HG03103 (cell line): ENCODE measurements at regions not wholly inside any gene's neighbourhood (a gene's known extent, or its start where the extent isn't known, plus 50 kb on each side); places are given as distances from the start of the nearest gene placed in this dataset.
"Not testable (repeated sequence)": the region's sequence is repeated elsewhere in the genome, so short reads cannot be mapped to it uniquely, and the experiment has no call there.

Experiments
- ATAC-seq: cut with Tn5 transposase; IDR thresholded peaks from one replicate; pipeline ENCODE4 v1.9.1; 2021; ENCODE audit warnings: low read depth; ENCODE audit not compliant: unreplicated experiment

GRCh38 chr2:180840641-180841040 lies 139.8 kb upstream of the UBE2E3 start:
- ATAC-seq = no peak

DNA sequence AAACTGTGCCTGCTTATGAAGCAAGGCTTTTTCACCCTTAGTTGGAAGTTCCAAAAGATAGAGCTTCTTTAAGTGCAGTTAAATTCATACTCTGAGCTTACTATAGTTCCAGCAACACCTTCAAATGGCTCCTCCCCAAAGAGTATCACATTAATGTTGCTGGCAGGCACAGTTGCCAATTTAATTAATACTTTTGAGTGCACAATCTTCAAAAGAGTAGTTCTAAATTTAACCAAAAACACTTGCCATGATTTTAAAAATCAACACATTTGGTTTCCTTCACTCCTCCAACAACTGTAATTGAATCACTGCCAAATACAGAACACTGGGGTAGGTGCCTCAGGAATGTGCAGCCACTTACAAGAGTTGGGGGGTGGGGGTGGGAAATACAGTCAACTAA lies 150.6 kb upstream of the UBE2E3 start:
- no peak for ATAC-seq

GRCh38 chr2:180829261-180829660 lies 151.1 kb upstream of the UBE2E3 start:
- no peak for ATAC-seq

DNA sequence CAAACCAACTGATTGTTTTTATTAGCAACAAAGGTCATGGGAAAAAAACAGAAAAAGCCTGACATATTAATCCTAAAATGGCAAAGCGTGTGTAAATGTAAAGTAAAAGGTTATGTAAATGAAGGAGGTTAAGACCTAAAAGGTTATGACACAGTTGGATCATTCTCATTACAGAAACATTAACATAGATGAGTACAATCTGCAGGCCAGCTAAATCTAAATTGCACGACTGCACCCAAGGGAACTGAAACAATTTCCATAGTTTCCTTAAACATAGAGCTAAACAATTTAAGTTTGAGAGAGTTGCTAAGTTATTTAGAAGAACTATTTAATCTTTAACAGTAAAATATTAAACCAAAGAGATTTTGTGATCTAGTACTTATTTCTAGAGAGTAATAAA lies 151.6 kb upstream of the UBE2E3 start:
- no peak for ATAC-seq

DNA sequence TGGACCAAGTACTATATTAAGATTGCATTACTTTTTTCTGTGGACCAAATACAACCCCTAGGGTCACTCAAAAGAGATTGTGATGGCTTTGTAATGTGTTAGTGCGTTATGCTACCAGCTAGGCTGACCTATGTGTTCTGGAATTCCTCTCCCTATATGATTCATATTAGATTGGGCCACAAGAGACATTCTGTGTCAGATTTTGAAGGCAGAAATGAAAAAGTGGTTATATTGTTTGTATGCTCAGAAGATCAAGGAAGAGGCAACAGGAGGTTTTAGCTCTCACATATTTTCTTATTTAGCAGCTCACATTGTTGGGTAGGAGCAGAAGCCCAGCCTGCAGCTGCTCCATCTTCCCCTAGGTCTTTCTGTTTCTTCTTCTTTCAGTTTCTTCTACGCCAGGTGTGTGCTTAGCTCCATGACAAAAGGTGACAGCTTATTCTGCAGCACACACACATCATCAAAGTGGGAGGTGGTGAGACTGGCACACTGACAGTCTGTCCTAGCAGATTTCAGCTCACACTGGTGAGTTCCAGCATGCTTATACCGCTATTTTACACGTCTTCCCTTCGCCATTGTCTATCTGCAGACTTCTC lies 156.8 kb upstream of the UBE2E3 start:
- no peak for ATAC-seq

DNA sequence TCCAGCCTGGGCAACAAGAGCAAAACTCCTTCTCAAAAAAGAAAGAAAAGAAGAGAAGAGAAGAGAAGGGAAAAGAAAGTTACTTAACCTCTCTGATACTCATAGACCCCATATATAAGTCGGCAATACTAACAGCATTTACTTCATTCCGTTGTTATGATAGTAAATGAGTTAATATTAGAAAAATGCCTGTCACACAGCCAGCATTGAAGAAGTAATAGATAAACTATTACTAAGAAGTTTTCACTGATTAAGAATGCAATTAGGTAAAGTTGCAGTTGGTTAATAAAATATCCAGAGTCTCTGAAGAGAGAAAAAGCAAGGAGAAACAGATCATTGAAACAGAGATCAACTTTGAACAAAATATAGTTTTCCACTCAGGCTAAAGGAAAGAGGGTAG lies 161.3 kb upstream of the UBE2E3 start:
- no peak for ATAC-seq

GRCh38 chr2:180818700-180819099 lies 161.7 kb upstream of the UBE2E3 start:
- not testable (repeated sequence) for ATAC-seq

- no peak for ATAC-seq
Measured at GRCh38 chr2:180799141-180799540, 181.3 kb upstream of the UBE2E3 start.

DNA sequence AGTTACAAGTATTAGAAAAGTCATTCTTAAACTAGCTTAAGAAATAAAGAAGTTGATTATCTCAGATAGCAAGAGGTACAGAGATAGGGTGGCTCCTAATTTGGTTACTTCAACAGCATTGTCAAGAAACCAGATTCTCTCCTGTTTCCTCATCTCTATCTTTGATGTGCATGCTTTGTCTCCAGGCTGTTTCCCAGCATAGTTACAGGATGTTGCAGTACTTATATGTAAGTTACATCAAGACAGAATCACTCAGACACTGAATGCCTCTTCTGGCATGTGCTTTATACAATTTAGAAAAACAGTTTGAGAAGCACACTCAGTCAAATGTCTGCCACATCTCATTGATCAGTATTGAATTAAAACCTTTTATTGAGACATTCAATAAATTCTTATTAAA lies 189.5 kb upstream of the UBE2E3 start:
- no peak for ATAC-seq

- no peak for ATAC-seq
Measured at GRCh38 chr2:180787330-180787729, 193.1 kb upstream of the UBE2E3 start.

- no peak for ATAC-seq
Measured at GRCh38 chr2:180781276-180781675, 199.1 kb upstream of the UBE2E3 start.

GRCh38 chr2:180778291-180778690 lies 202.1 kb upstream of the UBE2E3 start:
- ATAC-seq = no peak

DNA sequence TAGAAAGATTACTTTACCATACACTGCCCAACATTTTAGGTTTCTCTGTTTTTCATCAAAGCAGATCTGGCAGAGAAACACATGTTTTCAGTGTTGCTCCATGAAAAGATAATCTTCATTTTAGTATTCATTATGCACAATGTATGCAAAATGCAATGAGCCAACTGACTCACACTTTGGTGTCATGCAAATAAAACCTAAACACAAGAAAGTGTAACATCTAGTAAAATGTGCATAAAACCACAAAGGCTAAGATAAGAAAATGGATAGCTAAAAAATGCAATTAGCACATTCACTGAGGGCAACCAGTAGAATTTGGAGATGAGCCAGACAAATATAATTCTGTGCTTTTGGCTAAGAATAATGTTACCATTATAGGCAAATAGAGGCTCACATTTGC lies 203.5 kb upstream of the UBE2E3 start:
- ATAC-seq = no peak

GRCh38 chr2:180775711-180776110 lies 204.7 kb upstream of the UBE2E3 start:
- no peak for ATAC-seq

- not testable (repeated sequence) for ATAC-seq
Measured at GRCh38 chr2:180765316-180765715, 215.1 kb upstream of the UBE2E3 start.

DNA sequence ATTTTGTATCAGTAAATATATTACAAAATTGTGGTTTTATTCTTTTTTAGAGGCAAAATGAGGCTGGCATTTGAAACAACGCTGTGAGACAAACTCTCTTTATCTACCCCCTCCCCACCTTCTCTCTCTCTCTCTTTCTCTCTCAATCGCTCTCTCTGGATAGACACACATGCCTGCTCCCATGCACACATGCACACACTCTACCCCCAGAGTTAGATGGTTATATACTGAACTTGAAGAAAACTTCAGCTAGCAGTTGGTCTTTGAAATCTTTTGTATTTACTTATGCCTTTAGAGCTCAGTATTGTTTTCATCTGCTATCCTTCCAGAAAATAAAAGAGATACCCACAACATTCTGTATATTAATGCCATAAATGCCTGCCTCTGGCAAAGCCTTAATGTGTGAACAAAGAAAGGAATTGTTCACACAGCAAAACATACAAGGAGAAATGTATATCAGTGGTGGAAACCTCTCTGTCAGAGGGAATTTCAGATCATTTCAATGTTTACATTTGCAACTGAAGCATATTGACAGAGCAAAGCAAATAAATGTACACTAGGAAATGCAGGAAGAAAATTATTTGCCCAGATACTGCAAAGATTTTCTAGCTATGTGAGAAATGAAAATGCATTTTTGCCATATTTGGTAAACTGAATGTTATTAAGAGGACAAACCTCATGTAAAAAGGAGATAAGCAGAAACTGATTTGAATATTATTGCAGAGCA lies 217.0 kb upstream of the UBE2E3 start:
- ATAC-seq = no peak

DNA sequence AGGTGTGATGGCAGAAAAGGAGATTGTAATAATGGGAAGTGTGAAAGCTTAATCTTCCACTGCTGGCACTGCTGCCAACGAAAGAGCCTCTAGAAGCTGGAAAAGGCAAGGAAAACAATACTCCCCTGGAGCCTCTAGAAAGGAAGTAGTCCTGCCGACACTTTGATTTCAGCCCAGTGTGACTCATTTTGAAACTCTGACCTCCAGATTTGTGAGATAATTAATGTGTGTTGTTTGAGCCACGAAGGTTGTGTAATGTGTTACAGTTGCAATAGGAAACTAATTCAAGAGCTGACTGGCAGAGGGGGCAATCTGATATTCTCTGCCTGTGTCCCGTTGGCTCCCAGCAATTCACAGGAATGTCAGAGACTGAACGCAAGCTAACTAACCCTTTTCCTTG lies 219.2 kb upstream of the UBE2E3 start:
- no peak for ATAC-seq

- no peak for ATAC-seq
Measured at GRCh38 chr2:180759631-180760030, 220.8 kb upstream of the UBE2E3 start.

DNA sequence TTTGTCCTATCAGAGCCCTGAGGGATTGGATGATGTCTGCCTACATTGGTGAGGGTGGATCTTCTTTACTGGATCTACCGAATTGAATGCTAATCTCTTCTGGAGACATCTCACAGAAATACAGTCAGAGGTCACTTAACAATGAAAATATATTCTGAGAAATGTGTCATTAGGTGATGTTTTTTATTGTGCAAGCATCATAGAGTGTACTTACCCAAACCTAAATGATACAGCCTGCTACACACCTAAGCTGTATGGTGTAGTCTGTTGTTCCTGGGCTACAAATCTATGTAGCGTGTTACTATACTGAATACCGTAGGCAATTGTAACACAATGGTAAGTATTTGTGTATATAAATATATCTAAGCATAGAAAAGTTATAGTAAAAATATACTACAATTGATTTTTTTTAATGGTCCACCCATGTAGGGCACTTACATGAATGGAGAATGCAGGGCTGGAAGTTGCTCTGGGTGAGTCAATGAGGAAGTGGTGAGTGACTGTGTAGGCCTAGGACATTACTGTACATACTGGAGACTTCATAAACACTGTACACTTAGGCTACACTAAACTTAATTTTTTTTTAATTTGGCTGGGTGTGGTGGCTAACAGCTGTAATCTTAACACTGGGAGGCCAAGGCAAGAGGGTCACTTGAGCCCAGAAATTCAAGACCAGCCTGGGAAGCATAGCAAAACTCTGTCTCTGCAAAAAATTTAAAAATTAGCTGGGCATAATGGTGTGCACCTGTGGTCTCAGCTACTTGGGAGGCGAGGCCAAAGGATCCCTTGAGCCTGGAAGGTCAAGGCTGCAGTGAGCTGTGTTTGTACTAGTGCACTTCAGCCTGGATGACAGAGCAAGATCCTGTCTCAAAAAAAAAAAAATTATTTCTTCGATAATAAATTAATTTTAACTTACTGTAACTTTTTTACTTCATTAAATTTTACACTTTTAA lies 226.3 kb upstream of the UBE2E3 start:
- no peak for ATAC-seq

GRCh38 chr2:180751306-180751920 lies 229.0 kb upstream of the UBE2E3 start:
- ATAC-seq = no peak

DNA sequence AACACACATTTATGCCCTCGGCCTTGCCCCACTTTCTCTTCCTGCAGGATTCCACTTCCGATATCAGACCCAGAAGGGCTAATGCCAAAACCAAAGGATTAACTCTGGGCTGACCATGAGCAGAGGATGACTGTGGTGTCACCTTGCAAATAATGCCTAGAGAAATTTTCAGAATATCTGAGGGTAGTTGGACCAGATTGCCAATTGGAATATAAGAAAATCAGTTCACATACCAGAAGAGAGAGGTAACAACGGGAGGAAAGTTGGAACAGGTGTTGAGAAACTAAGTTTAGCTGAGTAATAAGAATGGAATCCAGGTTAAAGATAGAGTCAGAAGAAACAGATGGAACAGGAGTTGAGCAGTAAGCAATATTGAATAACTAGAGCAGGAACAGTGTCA lies 232.7 kb upstream of the UBE2E3 start:
- no peak for ATAC-seq
